Choroid plexus epithelial cell (primary cell): ENCODE measurements at regions not wholly inside any gene's neighbourhood (a gene's known extent, or its start where the extent isn't known, plus 50 kb on each side); places are given as distances from the start of the nearest gene placed in this dataset.

Source experiments
- DNase-seq: peaks from one replicate; pipeline ENCODE4 v3.0.0-alpha.2; 2010; ENCODE audit warnings: low read depth
- H3K4me3 ChIP-seq: 2 replicates; pipeline ENCODE4 v1.5.1; 2011; ENCODE audit warnings: low read depth, mild to moderate bottlenecking, control low read depth, low read length, moderate library complexity
- TF ChIP-seq, protein P1 (sequence below): conservative IDR thresholded peaks from 2 replicates; pipeline ENCODE4 v1.5.1; 2011; ENCODE audit warnings: low read depth, mild to moderate bottlenecking, control low read depth, inconsistent platforms, low read length, moderate library complexity

DNA sequence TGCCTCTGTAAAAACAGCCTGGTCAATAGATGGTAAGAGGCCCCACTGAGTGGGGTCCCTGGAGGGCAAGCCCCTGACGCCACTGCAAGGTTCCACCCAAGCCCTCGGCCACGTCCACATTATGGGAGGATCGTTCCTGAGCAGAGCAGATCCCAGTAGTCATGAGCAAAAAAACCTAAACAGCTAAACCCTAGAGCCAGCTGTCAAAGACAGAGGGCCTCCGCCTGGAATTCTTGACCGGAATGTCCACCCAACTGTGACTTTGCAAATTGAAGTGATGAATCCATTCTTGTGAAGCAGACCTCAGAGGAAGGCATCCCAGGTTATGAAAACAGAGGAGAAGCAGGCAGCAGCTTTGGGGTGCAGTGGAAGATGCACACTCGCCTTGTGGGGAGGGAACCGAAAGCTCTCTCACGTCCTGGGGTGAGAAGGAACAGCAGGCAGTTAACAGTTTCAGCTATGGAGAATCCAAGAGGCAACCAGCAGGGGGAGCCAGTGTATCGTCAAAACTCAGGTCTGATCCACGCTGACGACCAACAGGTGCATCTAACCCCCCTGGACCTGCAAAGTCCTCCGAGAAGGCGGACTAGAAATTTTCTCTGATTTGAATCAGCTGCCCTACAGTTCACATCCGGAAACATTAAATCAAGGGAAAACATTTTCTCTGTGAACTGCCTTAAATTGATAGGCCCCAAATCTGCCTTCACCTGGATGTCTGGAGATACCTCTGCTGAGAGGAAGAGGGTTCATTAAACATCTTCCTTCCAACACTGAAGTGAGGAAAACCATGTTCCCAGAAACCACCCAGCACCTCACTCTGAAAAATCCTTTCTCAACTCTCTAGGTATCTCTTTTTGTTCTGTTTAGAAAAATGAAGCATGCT lies 139.1 kb upstream of the PFKP start:
- DNase-seq: peak; percentile 74
- TF ChIP-seq, protein P1, sequence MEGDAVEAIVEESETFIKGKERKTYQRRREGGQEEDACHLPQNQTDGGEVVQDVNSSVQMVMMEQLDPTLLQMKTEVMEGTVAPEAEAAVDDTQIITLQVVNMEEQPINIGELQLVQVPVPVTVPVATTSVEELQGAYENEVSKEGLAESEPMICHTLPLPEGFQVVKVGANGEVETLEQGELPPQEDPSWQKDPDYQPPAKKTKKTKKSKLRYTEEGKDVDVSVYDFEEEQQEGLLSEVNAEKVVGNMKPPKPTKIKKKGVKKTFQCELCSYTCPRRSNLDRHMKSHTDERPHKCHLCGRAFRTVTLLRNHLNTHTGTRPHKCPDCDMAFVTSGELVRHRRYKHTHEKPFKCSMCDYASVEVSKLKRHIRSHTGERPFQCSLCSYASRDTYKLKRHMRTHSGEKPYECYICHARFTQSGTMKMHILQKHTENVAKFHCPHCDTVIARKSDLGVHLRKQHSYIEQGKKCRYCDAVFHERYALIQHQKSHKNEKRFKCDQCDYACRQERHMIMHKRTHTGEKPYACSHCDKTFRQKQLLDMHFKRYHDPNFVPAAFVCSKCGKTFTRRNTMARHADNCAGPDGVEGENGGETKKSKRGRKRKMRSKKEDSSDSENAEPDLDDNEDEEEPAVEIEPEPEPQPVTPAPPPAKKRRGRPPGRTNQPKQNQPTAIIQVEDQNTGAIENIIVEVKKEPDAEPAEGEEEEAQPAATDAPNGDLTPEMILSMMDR: peak; percentile 88
- H3K4me3 ChIP-seq: no peak overlapping the region

DNA sequence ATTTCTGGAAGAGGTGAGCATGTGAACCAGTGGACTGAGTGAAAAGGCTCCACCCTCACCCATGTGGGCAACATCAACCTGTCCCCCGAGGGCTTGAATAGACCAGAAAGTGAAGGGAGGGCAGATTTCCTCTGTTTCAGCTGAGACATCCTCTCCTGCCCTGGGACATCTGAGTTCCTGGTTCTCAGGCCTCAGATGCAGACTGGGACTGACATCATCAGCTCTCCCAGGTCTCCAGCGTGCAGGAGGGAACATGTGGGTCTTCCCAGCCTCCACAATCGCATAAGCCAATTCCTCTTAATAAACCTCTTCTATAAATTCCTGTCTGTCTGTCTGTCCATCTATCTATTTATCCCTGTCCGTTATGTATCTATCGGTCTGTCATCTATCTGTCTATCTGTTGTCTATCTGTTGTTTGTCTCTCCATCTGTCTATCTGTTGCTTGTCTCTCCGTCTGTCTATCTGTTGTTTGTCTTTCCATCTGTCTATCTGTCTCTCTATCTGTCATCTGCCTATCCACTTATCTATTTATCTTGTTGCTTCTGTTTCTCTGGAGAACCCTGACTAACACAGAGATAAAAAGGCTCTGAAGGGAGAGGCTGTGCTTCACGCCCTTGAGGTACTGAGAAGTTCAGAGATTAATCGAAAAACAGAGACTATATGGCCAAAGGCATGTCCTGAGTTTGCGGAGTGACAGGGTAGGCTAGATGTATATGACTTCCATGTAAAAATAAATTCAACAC lies 140.3 kb upstream of the PFKP start:
- TF ChIP-seq, protein P1: no peak
- no peak for DNase-seq

DNA sequence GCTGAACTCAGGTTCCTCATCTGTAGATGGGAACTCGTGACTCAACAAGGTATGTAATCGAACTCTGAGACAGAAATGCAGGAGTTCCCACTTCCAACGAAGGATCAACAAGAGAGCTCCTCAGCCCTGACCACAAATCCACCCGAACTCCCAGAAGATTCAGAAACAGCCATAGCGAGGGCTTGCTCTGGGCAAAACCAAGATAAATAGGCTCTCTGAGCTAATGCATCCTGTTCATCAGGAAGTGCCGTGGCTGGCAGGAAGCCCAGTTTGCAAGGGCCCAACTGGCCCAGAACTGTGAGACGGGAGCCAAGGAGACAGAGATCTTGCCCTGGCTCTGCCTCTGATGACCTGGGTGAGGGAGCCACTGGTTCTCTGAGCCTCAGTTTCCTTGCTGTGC lies 141.7 kb upstream of the PFKP start:
- no peak overlapping the region for H3K4me3 ChIP-seq
- TF ChIP-seq, protein P1: no peak
- DNase-seq: peak; percentile 66

More for the DNA sequence above, 140.3 kb upstream of the PFKP start:
- H3K4me3 ChIP-seq: no peak overlapping the region

DNA sequence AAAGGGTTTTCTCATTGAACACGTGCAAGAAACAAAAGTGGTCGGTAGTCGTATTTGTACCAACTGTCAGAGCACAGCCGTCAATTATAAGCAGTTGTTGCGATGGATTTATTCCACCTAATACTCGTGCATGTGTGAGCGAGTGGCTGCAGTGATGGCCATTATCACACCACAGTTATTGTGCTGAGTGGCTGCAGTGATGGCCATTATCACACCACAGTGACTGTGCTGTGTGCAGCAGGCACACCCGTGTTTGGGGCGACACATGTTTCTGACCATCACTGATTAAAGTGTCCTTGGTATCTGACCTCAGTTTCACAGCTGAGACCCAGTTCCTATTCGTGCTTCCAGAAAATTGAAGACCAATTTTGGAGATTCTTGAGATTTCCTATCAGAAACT lies 142.9 kb upstream of the PFKP start:
- no peak for DNase-seq
- TF ChIP-seq, protein P1: no peak

DNA sequence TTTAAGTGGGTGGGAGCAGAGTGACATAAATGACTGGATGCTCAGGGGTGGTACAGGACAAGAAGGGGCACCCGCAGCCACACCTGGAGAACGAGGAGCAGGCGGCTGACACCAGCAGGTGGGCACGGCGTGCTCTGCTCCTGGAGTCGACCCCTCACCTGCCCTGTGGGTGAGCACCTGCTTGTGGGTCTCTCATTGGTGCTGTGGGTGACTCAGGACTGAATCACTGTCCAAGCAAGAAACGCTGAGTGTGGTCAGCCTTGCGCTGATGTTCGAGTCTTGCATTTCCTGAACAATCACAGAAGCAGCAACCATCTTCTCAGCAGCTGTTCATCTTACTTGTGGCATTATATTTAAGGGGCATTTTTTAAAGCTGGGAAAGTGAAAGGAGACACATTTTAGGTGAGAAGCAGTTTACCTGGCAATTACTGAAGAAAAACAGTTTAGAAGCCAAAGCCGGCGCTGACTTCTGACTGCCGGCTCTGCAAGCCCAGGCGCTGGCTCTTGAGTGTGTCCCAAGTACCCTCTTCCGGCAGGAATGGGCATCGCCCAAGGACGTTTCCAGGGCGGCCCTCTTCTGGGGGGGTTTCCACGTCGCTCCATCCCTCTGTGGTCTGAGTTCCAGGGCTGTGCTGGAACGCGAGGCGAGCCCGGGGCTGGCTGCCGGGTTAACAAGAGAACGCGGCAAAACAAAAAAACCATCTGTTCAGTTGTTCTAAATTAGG lies 145.2 kb upstream of the PFKP start:
- DNase-seq: peak; percentile 4
- TF ChIP-seq, protein P1: no peak
- no peak overlapping the region for H3K4me3 ChIP-seq

More for the DNA sequence above, 142.9 kb upstream of the PFKP start:
- H3K4me3 ChIP-seq: no peak overlapping the region

DNA sequence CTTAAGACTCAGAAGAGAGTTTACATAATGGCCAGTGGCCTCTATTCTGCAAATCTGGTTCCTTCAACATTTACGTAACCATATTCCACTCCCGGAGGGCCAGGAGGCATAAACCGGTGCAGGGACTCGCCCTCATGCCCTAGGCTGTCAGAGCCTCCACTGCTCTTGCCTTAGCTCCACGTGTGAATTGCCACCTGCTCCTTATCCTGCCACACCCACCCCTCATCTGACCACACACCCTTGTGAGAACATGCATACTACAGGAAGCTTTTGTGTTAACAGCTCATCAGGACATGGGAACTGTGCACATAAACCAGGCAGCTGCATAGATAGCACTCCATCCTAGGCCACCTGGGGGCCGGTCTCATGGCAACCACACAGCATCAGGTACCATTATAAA lies 146.7 kb upstream of the PFKP start:
- DNase-seq: no peak
- no peak overlapping the region for H3K4me3 ChIP-seq
- TF ChIP-seq, protein P1: no peak
